Activated CD8-positive, alpha-beta T cell treated with anti-CD3 and anti-CD28 coated beads for 36 hours (primary cell): ENCODE measurements at regions not wholly inside any gene's neighbourhood (a gene's known extent, or its start where the extent isn't known, plus 50 kb on each side); places are given as distances from the start of the nearest gene placed in this dataset.

Experiments
- ATAC-seq: fragments of 200-7000 bp; cut with Tn5 transposase; one replicate; pipeline ENCODE4 v1.10.0; 2021; ENCODE audit warnings: mild to moderate bottlenecking, moderate library complexity
- CTCF ChIA-PET: fragments of 350-600 bp; sonication (Branson Sonifier 250); formaldehyde crosslinking; loops from one replicate; lab custom pipeline; 2021; ENCODE audit warnings: antibody characterized with exemption; lab: Charles Lee
- POLR2A ChIA-PET: fragments of 350-600 bp; sonication (Branson Sonifier 250); formaldehyde crosslinking; loops from one replicate; lab custom pipeline; 2021; ENCODE audit warnings: antibody characterized with exemption; lab: Charles Lee
- DNase-seq: peaks from one replicate; pipeline ENCODE4 v3.0.0-alpha.2; 2020
- H3K27ac Mint-ChIP-seq: one replicate; pipeline ENCODE4 v1.8.0; 2021; ENCODE audit warnings: mild to moderate bottlenecking, mixed read lengths
- H3K27me3 Mint-ChIP-seq: one replicate; pipeline ENCODE4 v1.8.0; 2021; ENCODE audit warnings: mixed read lengths
- H3K36me3 Mint-ChIP-seq: one replicate; pipeline ENCODE4 v1.8.0; 2021; ENCODE audit warnings: low read depth, mixed read lengths
- H3K4me1 Mint-ChIP-seq: one replicate; pipeline ENCODE4 v1.8.0; 2021; ENCODE audit warnings: low read depth, mixed read lengths
- H3K4me3 Mint-ChIP-seq: one replicate; pipeline ENCODE4 v1.8.0; 2021; ENCODE audit warnings: mild to moderate bottlenecking, moderate library complexity, mixed read lengths
- H3K9me3 Mint-ChIP-seq: one replicate; pipeline ENCODE4 v1.8.0; 2021; ENCODE audit warnings: mixed read lengths
- CTCF ChIP-seq: fragments of 200-600 bp; IDR thresholded peaks from one replicate; pipeline ENCODE4 v1.8.0; 2022; ENCODE audit warnings: antibody characterized with exemption, mild to moderate bottlenecking
- intact Hi-C: fragments of 100-400 bp; cut with micrococcal nuclease; formaldehyde crosslinking; loops from one replicate; pipeline ENCODE4 v1.10.0; 2022

GRCh38 chr9:117487555-117488175, 72.8 kb upstream of the ASTN2 start:
- Mint-ChIP-seq H3K4me1 (no peaks in the 10 kb centered on the region), H3K9me3 (no peaks in the 10 kb centered on the region), H3K36me3 (no peaks in the 10 kb centered on the region), H3K27me3 (peaks cover 9% of the 10 kb centered on the region), H3K27ac (no peak overlapping the region), H3K4me3 (no peak overlapping the region)
- ChIA-PET POLR2A (no interaction called here), CTCF (interaction anchor here (0.8 to 1.7 kb wide), 8 partner anchors 9 to 440 kb away, joined by 3 to 8 read pairs (median 3); no protein-coding TSS in a partner anchor)
- DNase-seq, result peak; percentile 47
- intact Hi-C loops, result no loop called here
- TF ChIP-seq CTCF, result peak; percentile 81
- peak; percentile 87 for ATAC-seq

- Mint-ChIP-seq H3K4me3 (no peak overlapping the region), H3K27ac (no peak overlapping the region), H3K27me3 (peaks cover 9% of the 10 kb centered on the region), H3K9me3 (no peaks in the 10 kb centered on the region), H3K36me3 (no peaks in the 10 kb centered on the region), H3K4me1 (no peaks in the 10 kb centered on the region)
- POLR2A ChIA-PET, result no interaction called here
- intact Hi-C loops, result no loop called here
- TF ChIP-seq CTCF, result no peak
- CTCF ChIA-PET, result interaction anchor here (1.7 kb wide), 1 partner anchor 26 kb away, joined by 4 read pairs; no protein-coding TSS in a partner anchor
- DNase-seq, result no peak
- ATAC-seq, result no peak
Observed at GRCh38 chr9:117486426-117486825, 71.6 kb upstream of the ASTN2 start.

GRCh38 chr9:117485176-117485575, 70.3 kb upstream of the ASTN2 start:
- no peak for DNase-seq
- ChIA-PET POLR2A (no interaction called here), CTCF (no interaction called here)
- TF ChIP-seq CTCF, result no peak
- no peak for ATAC-seq
- Mint-ChIP-seq H3K9me3 (no peaks in the 10 kb centered on the region), H3K27me3 (peaks cover 9% of the 10 kb centered on the region), H3K27ac (no peak overlapping the region), H3K4me1 (no peaks in the 10 kb centered on the region), H3K4me3 (no peak overlapping the region), H3K36me3 (no peaks in the 10 kb centered on the region)
- intact Hi-C loops, result no loop called here

GRCh38 chr9:117480729-117481128, 65.9 kb upstream of the ASTN2 start:
- ChIA-PET POLR2A (no interaction called here), CTCF (no interaction called here)
- no peak overlapping the region for H3K4me3 Mint-ChIP-seq
- no peaks in the 10 kb centered on the region for H3K4me1 Mint-ChIP-seq
- no peak for ATAC-seq
- H3K36me3 Mint-ChIP-seq, result no peaks in the 10 kb centered on the region
- H3K9me3 Mint-ChIP-seq, result peaks cover 2% of the 10 kb centered on the region
- no peak overlapping the region for H3K27ac Mint-ChIP-seq
- TF ChIP-seq CTCF, result no peak
- DNase-seq, result no peak
- intact Hi-C loops, result no loop called here
- peaks cover 6% of the 10 kb centered on the region for H3K27me3 Mint-ChIP-seq

GRCh38 chr9:117480253-117480652, 65.4 kb upstream of the ASTN2 start:
- Mint-ChIP-seq H3K4me3 (no peak overlapping the region), H3K27ac (no peak overlapping the region), H3K27me3 (peaks cover 4% of the 10 kb centered on the region), H3K9me3 (peaks cover 2% of the 10 kb centered on the region), H3K36me3 (no peaks in the 10 kb centered on the region), H3K4me1 (no peaks in the 10 kb centered on the region)
- CTCF ChIA-PET, result no interaction called here
- intact Hi-C loops, result no loop called here
- no peak for ATAC-seq
- TF ChIP-seq CTCF, result no peak
- POLR2A ChIA-PET, result no interaction called here
- DNase-seq, result no peak
